Germinal center (tissue), 1 donor: ENCODE measurements at regions not wholly inside any gene's neighbourhood (a gene's known extent, or its start where the extent isn't known, plus 50 kb on each side); places are given as distances from the start of the nearest gene placed in this dataset.

Source experiments
- DNase-seq: peaks from one replicate; pipeline ENCODE4 v3.0.0; 2012; ENCODE audit warnings: mixed read lengths, low spot score

GRCh38 chr19:31709476-31709875 lies 360.2 kb upstream of the TSHZ3 start:
- no peak for DNase-seq

- DNase-seq: no peak
Measured at GRCh38 chr19:31715249-31715945, 366.2 kb upstream of the TSHZ3 start.

- DNase-seq: no peak
Measured at GRCh38 chr19:31716826-31717225, 367.6 kb upstream of the TSHZ3 start.

DNA sequence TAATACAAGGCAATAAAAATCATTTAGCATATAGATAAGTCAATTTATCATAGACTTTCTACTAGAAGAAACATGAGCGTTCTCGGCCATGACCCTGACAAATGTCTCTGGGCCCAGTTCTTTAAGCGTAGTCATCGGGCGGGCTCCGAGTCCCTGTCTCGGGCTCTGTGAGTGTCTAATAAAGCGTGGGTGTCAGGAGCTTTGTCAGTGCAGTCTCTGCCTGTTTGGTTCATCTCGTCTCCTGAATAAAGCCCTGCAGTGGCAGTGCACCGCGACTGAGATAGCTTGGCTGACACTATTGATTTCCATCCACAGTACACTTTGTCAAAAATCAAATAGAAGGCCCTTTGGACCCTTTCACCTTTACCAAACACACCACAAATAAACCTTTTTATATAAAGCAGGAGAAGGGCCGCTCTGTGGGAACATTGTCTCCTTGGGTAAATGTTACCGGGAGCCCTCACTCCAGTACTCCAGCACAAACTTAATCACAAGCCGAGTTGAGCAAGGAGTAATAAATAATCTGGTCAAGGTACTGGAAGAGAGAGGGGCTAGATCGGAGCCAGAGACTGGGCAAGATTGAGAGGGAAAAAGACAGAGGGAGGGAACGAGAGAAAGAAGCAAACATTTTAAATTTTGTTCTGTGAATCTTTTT lies 368.2 kb upstream of the TSHZ3 start:
- no peak for DNase-seq

DNA sequence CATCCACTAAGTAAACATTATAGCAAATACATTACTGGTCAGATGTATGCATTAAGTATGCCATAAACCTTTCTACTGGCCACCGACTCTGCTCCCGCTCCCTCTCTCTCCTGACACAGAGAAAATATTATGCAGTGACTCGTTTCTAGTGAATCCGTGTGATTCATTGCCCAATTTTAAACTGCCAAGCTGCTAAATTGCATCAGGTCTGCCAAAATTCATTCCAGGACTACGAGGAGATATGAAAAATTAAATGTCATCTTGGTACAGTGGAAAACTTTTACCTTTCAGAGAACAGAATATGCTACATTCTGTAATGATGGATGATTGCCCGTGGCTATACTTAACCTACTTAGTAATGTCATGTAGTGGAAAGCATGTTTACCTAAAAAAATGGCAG lies 368.8 kb upstream of the TSHZ3 start:
- no peak for DNase-seq

DNA sequence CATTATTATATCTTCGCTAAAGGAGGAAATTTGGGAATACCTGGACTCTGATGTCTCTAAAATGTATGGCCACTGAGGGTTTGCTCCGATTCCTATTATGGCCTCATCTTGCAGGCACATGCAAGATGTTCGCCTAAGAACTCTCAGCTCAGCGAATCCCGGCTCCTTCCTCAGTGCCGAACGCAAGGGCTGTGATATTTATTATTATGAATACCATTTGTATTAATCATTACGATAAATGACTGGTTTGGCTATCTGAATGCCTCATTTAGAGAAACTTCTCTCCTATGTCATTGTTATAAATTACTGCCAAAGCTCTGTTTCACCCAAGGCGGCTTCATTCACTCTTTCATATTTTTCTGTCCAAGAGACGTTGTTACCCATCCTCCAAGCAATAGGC lies 369.7 kb upstream of the TSHZ3 start:
- DNase-seq: no peak

GRCh38 chr19:31723101-31723500 lies 373.9 kb upstream of the TSHZ3 start:
- DNase-seq: no peak

DNA sequence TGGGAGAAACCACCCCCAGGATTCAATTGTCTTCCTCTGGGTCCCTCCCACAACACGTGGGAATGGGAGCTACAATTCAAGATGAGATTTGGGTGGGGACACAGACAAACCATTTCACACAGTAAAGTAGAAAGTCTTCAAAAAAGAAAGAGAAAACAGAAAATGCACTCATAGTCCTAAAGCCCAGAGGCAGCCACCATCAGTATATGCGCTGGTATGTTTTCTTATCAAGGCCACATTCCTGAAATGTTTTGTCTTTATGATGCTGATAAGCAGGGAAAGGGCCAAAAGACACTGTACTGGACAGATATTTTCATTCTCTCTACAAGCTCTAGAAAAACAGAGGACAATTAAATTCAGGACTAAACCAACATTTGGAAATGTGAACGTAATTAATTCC lies 375.8 kb upstream of the TSHZ3 start:
- no peak for DNase-seq

- no peak for DNase-seq
Measured at GRCh38 chr19:31727536-31727935, 378.3 kb upstream of the TSHZ3 start.

DNA sequence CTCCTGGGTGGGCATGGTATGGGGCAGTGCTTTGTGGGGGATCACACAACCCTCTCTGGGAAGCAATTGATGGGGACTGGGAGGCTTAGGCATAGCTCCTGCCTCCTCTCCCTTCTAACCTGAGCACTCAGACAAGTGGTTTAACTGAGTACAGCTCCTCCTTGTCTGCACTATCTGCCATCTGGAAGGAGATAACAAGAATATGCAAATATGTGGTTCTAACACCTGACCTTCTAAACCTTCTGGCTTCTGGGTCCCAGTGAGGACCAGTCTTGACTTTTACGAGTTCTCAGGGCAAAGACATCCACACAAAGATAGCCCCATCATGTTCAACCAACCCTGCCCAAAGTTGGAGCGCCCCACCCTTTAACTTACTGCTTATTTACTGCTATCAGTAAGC lies 381.0 kb upstream of the TSHZ3 start:
- DNase-seq: no peak

GRCh38 chr19:31733591-31733990 lies 384.4 kb upstream of the TSHZ3 start:
- DNase-seq: no peak

DNA sequence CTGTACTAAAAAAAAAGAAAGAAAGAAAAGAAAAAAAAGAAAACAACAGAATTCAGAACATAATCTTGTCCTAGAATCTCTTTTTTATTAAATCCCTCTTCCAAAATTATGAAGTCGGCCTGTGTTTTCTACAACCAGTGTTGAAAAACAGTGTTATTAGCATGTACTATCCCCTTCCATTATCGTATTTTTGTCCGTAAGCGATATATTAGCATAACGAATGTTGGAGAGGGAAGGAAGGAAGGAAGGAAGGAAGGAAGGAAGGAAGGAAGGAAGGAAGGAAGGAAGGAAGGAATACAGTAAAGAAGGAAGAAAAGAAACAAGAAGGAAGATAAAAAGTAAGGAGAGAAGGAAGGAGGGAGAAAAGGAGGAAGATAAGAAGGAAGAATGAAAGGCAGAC lies 393.0 kb upstream of the TSHZ3 start:
- DNase-seq: no peak

DNA sequence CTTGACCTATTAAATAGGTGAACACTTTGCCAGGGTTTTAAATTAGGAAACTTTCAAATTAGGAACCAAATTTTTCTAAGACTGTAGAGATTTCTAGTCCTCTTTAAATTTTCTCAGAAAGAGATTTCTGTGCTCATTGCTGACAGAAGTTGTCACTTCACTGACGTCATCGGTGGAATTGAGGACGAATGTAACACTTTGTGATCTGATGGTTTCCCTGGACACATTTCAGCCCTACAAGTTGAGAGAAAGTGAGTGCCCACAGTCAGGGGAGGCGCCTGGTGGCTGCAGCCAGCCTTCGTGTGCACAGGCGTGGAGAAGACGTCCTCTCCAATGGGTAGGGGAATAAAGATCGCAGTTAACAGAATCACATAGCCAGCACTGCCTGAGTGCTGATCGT lies 396.5 kb upstream of the TSHZ3 start:
- DNase-seq: no peak

GRCh38 chr19:31749231-31749630 lies 400.0 kb upstream of the TSHZ3 start:
- no peak for DNase-seq

DNA sequence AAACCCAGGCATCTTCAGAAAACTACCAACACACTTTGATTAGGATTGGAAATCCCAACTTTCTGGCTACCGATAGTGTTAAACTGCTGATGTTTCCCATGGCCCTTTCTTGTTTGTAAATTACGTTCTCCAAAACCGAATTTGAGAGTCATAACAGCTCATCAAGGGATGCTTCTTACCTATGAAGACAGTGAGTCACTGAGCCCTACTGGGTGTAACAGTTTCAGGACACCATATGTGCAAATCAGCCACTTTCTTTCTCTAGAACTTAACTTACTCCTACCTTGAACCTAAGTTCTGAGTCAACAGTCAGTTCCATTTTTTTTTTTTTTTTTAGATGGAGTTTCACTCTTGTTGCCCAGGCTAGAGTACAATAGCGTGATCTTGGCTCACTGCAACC lies 410.1 kb upstream of the TSHZ3 start:
- DNase-seq: no peak

GRCh38 chr19:31761281-31761913 lies 412.2 kb upstream of the TSHZ3 start:
- no peak for DNase-seq

DNA sequence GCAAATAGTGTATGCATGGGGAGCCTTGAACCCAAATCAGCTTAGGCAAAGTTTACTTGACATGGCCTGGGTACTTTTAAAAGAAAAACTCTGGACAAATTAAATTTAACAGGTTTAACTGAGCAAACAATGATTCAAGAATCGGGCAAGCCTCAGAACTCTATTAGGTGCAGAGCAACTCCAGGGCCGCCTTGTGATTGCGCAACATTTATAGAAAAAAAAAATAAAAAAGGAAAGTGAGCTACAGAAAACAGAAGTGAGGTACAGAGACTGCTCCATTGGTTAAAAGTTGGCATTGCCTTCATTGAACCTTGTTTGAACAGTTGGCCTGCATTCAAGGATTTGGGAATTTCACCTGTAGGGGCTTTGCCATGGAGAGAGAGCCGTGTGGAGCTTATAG lies 421.0 kb upstream of the TSHZ3 start:
- no peak for DNase-seq

DNA sequence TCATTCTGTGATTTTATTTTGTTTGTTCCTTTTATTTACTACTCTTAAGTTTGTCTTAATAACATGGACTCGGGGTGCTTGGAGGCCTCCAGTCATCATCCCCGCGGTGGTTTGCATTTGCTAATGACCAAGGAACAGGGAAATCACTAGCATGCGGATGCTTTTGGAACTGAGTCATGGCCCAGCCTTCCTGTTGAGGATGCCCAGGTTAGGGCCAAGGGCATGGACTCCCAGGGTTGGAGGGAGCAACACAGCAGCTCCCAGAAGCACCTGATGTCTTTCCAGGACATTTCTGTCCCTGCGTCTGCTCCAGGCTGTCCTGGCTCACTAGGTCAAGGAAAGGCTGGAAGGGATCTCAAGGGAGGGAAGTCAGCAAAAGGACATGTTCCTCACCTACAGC lies 423.7 kb upstream of the TSHZ3 start:
- no peak for DNase-seq

GRCh38 chr19:31781542-31781941 lies 432.3 kb upstream of the TSHZ3 start:
- DNase-seq: no peak

DNA sequence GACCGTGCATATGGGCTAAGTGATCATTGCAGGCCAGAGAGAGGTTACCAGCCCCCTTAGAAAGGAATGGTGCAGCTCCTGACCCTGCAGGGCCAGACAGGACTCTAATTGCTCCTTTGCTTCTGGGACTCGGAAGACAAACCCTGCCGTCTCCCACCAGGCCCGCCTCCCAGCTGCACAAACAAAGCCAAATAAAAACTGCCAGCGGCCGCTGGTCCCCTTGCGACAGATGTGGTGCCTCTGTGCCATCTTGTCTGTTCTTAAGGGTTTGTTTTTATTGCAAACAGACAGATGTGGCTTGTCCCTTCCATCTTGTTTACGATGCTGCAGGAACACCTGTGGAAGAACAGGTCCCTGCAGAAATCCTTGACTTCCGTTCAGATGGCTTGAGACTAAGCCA lies 434.4 kb upstream of the TSHZ3 start:
- DNase-seq: no peak

DNA sequence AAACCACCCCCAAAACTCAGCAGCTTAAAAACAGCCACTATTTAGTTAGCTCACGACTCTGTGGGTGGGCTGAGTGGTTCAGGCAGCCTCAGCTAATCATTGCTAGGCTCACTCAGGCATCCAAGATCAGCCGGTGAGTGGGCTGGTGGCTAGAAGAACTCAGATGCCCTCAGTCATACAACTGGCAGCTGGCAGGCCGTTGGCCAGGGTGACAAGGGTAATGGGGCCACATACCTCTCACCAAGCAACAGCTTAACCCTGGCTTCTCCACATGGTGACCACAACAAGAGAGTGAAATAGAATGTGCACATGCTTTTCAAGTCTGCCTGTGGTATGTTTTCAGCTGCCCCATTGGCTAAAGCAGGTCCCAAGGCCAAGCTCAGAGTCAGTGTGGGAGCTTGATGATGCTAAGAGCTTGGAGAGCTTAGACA lies 435.4 kb upstream of the TSHZ3 start:
- DNase-seq: no peak

DNA sequence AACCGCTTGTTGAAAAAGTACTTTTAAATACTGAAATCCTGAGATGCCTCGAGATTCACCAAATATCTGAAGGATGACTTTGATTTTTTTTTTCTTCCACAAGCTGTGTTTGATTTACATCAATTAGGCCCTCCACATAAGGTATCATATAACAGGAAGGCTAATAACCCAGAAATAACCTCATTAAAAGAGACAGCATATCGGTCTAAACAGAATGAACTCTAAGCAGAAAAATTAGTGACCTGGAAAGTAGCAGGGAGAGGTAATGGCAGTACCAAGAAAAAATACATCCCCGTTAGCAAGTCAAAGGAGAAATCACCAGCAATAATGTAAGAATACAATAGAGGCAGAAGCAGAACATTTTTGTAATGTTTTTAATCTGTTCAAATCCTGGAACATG lies 452.4 kb upstream of the TSHZ3 start:
- DNase-seq: no peak

- DNase-seq: no peak
Measured at GRCh38 chr19:31803835-31804446, 454.7 kb upstream of the TSHZ3 start.
